ENCODE measurements at regions not wholly inside any gene's neighbourhood (a gene's known extent, or its start where the extent isn't known, plus 50 kb on each side); places are given as distances from the start of the nearest gene placed in this dataset.

DNA sequence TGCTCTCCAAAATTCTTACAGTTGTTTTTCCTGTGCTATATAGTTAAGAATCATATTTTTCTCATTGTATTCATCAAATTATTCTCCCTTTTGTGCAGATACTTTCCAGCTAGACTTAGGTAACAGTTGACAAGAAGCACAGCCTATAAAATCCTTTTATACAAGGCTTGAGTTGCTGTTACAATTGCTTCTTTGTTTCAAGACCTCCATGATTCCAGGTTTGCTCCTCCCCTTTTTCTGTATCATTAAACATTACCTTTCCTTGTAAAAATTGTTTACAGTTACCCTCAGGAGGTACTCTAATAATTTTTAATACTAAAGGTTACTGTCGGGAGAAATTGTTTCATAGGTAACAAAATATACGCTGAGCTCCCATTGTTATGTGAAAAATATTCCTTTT lies 192.3 kb upstream of the GRID2 start:
- TF ChIP-seq, protein P1, sequence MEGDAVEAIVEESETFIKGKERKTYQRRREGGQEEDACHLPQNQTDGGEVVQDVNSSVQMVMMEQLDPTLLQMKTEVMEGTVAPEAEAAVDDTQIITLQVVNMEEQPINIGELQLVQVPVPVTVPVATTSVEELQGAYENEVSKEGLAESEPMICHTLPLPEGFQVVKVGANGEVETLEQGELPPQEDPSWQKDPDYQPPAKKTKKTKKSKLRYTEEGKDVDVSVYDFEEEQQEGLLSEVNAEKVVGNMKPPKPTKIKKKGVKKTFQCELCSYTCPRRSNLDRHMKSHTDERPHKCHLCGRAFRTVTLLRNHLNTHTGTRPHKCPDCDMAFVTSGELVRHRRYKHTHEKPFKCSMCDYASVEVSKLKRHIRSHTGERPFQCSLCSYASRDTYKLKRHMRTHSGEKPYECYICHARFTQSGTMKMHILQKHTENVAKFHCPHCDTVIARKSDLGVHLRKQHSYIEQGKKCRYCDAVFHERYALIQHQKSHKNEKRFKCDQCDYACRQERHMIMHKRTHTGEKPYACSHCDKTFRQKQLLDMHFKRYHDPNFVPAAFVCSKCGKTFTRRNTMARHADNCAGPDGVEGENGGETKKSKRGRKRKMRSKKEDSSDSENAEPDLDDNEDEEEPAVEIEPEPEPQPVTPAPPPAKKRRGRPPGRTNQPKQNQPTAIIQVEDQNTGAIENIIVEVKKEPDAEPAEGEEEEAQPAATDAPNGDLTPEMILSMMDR (IDR thresholded peaks at IDR 0.05): no peak
- TF ChIP-seq POLR2A (IDR thresholded peaks at IDR 0.05): no peak

Data from heart left ventricle (tissue), 13 donors.